ENCODE measurements at regions not wholly inside any gene's neighbourhood (a gene's known extent, or its start where the extent isn't known, plus 50 kb on each side); places are given as distances from the start of the nearest gene placed in this dataset.

- Histone ChIP-seq H3K27me3 (ENCODE audit: control insufficient read depth, insufficient read depth, low read length) (no peaks in the 10 kb centered on the region), H3K4me3 (ENCODE audit: low read depth in 2 of 2, low read length in 2 of 2) (no peak overlapping the region), H3K27ac (ENCODE audit: low read length) (no peak overlapping the region), H3K9me3 (ENCODE audit: control insufficient read depth, insufficient read depth, low read depth, low read length) (no peaks in the 10 kb centered on the region), H3K4me1 (ENCODE audit: control insufficient read depth, insufficient read depth, low read length) (no peaks in the 10 kb centered on the region), H3K36me3 (ENCODE audit: control insufficient read depth, insufficient read depth, low read length) (peaks cover 12% of the 10 kb centered on the region)
- ATAC-seq: no peak
- no TSS peak for BruUV-seq (replicated peaks)
- intact Hi-C loops (cut with micrococcal nuclease; ENCODE audit: unreplicated experiment): no loop called here
- in situ Hi-C loops (cut with HindIII; ENCODE audit: low pct_unique_long_range_greater_than_20kb, low sequenced_read_pairs): no loop called here
- ChIA-PET CTCF (no interaction called here), POLR2A (no interaction called here)
- no peak for TF ChIP-seq POLR2AphosphoS5 (IDR thresholded peaks at IDR 0.05; ENCODE audit: low read depth, low read length)
- TF ChIP-seq SIN3A (IDR thresholded peaks at IDR 0.05; ENCODE audit: borderline replicate concordance, insufficient read depth, low read depth, low read length): no peak
- TF ChIP-seq CTCF (IDR thresholded peaks at IDR 0.05): no peak
- TF ChIP-seq REST (IDR thresholded peaks at IDR 0.05; ENCODE audit: insufficient read depth in 1 of 2, low read depth in 2 of 2, low read length in 1 of 2): no peak
- no peak for TF ChIP-seq TCF7L2 (IDR thresholded peaks at IDR 0.05; ENCODE audit: low read depth, low read length)
- no peak for DNase-seq (ENCODE audit: low read depth, low spot score)
Measured at GRCh38 chr6:144462058-144462457, 176.9 kb downstream of the UTRN start.

GRCh38 chr6:144466716-144467115, 181.6 kb downstream of the UTRN start:
- TF ChIP-seq REST (IDR thresholded peaks at IDR 0.05; ENCODE audit: insufficient read depth in 1 of 2, low read depth in 2 of 2, low read length in 1 of 2) (no peak), POLR2AphosphoS5 (IDR thresholded peaks at IDR 0.05; ENCODE audit: low read depth, low read length) (no peak), SIN3A (IDR thresholded peaks at IDR 0.05; ENCODE audit: borderline replicate concordance, insufficient read depth, low read depth, low read length) (no peak), CTCF (IDR thresholded peaks at IDR 0.05) (no peak), TCF7L2 (IDR thresholded peaks at IDR 0.05; ENCODE audit: low read depth, low read length) (no peak)
- Histone ChIP-seq H3K36me3 (ENCODE audit: control insufficient read depth, insufficient read depth, low read length) (peaks cover 4% of the 10 kb centered on the region), H3K9me3 (ENCODE audit: control insufficient read depth, insufficient read depth, low read depth, low read length) (no peaks in the 10 kb centered on the region), H3K27me3 (ENCODE audit: control insufficient read depth, insufficient read depth, low read length) (no peaks in the 10 kb centered on the region), H3K4me1 (ENCODE audit: control insufficient read depth, insufficient read depth, low read length) (no peaks in the 10 kb centered on the region), H3K4me3 (ENCODE audit: low read depth in 2 of 2, low read length in 2 of 2) (no peak overlapping the region), H3K27ac (ENCODE audit: low read length) (no peak overlapping the region)
- ATAC-seq (no peak), DNase-seq (ENCODE audit: low read depth, low spot score) (no peak)
- no TSS peak for BruUV-seq (replicated peaks)
- intact Hi-C loops (cut with micrococcal nuclease; ENCODE audit: unreplicated experiment) (no loop called here), in situ Hi-C loops (cut with HindIII; ENCODE audit: low pct_unique_long_range_greater_than_20kb, low sequenced_read_pairs) (no loop called here)
- ChIA-PET POLR2A (no interaction called here), CTCF (no interaction called here)
